Fibroblast of lung (primary cell): ENCODE measurements at regions not wholly inside any gene's neighbourhood (a gene's known extent, or its start where the extent isn't known, plus 50 kb on each side); places are given as distances from the start of the nearest gene placed in this dataset.
A peak's percentile ranks its signal among the peaks of the same experiment; 100 is the strongest.

ENCODE experiments used
- DNase-seq, 2 donors: peaks; one replicate each; pipeline versions ENCODE4 v3.0.0 to v3.0.0-alpha.2; 2010; ENCODE audit warnings: low read depth in 2 of 2
- H2AFZ ChIP-seq: 2 replicates; pipeline ENCODE4 v1.5.1; 2012; ENCODE audit warnings: low read length, control low read depth, inconsistent platforms
- H3K27ac ChIP-seq: 2 replicates; pipeline ENCODE4 v1.5.1; 2011; ENCODE audit warnings: low read length, control low read depth; ENCODE audit not compliant: insufficient read depth
- H3K27me3 ChIP-seq: 2 replicates; pipeline ENCODE4 v1.5.1; 2011; ENCODE audit warnings: mild to moderate bottlenecking, low read length; ENCODE audit not compliant: control insufficient read depth, insufficient read depth
- H3K36me3 ChIP-seq: 2 replicates; pipeline ENCODE4 v1.5.1; 2011; ENCODE audit warnings: low read length; ENCODE audit not compliant: control insufficient read depth, insufficient read depth
- H3K4me1 ChIP-seq: 2 replicates; pipeline ENCODE4 v1.5.1; 2011; ENCODE audit warnings: low read length; ENCODE audit not compliant: control insufficient read depth, insufficient read depth; ENCODE audit errors: extremely low read depth
- H3K4me2 ChIP-seq: 2 replicates; pipeline ENCODE4 v1.5.1; 2011; ENCODE audit warnings: low read length, control low read depth; ENCODE audit not compliant: insufficient read depth; ENCODE audit errors: extremely low read depth
- H3K4me3 ChIP-seq, 4 experiments: fragments of 200-600 bp in 1 of 4; sonication (generic) in 1 of 4; replicated peaks in 1 of 4; 2 replicates each; pipeline ENCODE4 v1.5.1; 2011 to 2016; ENCODE audit warnings: low read length in 4 of 4, low read depth in 3 of 4, mild to moderate bottlenecking in 3 of 4, control low read depth in 2 of 4, inconsistent platforms in 1 of 4, mixed read lengths in 1 of 4; ENCODE audit not compliant: insufficient read depth in 1 of 4; ENCODE audit errors: control extremely low read depth in 1 of 4
- H3K79me2 ChIP-seq: 2 replicates; pipeline ENCODE4 v1.5.1; 2012; ENCODE audit warnings: mild to moderate bottlenecking, low read length, inconsistent platforms; ENCODE audit not compliant: control insufficient read depth, insufficient read depth
- H3K9ac ChIP-seq: 2 replicates; pipeline ENCODE4 v1.5.1; 2011; ENCODE audit warnings: mild to moderate bottlenecking, low read length, control low read depth; ENCODE audit not compliant: insufficient read depth
- H3K9me3 ChIP-seq: 2 replicates; pipeline ENCODE4 v1.5.1; 2012; ENCODE audit warnings: low read depth, low read length; ENCODE audit not compliant: control insufficient read depth, insufficient read depth
- H4K20me1 ChIP-seq: 2 replicates; pipeline ENCODE4 v1.5.1; 2011; ENCODE audit warnings: low read length; ENCODE audit not compliant: control insufficient read depth, insufficient read depth; ENCODE audit errors: extremely low read depth
- EZH2 ChIP-seq: IDR thresholded peaks from 2 replicates; pipeline ENCODE4 v1.5.1; 2012; ENCODE audit warnings: low read length, control low read depth, mild to moderate bottlenecking; ENCODE audit errors: missing control alignments
- TF ChIP-seq, protein P1 (sequence below), 2 donors: IDR thresholded peaks in 1 of 2; conservative IDR thresholded peaks in 1 of 2; 1 replicate in 1 of 2; 2 replicates in 1 of 2; pipeline ENCODE4 v1.5.1; 2011 to 2012; ENCODE audit warnings: low read length in 2 of 2, control low read depth in 1 of 2, inconsistent platforms in 1 of 2, low read depth in 1 of 2, mild to moderate bottlenecking in 1 of 2

DNA sequence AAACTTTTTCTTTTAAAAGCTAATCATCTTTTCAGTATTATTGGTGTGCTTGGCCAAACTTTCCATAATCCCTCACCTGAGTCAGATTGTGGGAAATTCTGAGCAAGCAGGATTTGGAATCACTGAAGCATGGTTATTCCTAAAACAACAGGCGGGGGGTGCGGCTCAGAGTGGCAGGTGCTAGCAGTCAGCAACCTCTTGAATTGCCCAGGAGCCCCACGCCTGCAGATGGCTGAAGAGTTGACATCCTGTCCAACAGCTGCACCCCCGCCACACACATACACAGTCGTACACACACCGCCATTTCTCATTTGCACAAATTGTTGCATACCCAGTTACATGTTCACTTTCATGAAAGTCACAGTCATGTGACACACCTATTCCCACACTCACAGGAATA, 96.6 kb downstream of the LHX2 start:
- Histone ChIP-seq H3K4me2 (no peak overlapping the region), H3K4me1 (no peaks in the 10 kb centered on the region), H3K79me2 (no peaks in the 10 kb centered on the region), H3K4me3 (no peak overlapping the region), H3K9ac (no peak overlapping the region), H3K9me3 (no peaks in the 10 kb centered on the region), H3K36me3 (no peaks in the 10 kb centered on the region), H4K20me1 (no peaks in the 10 kb centered on the region), H3K27ac (no peak overlapping the region), H2AFZ (no peak overlapping the region), H3K27me3 (no peaks in the 10 kb centered on the region)
- no peak for DNase-seq
- no peak for TF ChIP-seq EZH2
- TF ChIP-seq, protein P1, sequence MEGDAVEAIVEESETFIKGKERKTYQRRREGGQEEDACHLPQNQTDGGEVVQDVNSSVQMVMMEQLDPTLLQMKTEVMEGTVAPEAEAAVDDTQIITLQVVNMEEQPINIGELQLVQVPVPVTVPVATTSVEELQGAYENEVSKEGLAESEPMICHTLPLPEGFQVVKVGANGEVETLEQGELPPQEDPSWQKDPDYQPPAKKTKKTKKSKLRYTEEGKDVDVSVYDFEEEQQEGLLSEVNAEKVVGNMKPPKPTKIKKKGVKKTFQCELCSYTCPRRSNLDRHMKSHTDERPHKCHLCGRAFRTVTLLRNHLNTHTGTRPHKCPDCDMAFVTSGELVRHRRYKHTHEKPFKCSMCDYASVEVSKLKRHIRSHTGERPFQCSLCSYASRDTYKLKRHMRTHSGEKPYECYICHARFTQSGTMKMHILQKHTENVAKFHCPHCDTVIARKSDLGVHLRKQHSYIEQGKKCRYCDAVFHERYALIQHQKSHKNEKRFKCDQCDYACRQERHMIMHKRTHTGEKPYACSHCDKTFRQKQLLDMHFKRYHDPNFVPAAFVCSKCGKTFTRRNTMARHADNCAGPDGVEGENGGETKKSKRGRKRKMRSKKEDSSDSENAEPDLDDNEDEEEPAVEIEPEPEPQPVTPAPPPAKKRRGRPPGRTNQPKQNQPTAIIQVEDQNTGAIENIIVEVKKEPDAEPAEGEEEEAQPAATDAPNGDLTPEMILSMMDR (conservative IDR thresholded peaks at IDR 0.05 in 1 of 2, IDR thresholded peaks at IDR 0.05 in 1 of 2; ENCODE audit: low read depth in 1 of 2, low read length in 2 of 2) = no peak

- Histone ChIP-seq H3K4me2 (no peak overlapping the region), H3K4me1 (no peaks in the 10 kb centered on the region), H3K79me2 (no peaks in the 10 kb centered on the region), H3K9me3 (no peaks in the 10 kb centered on the region), H2AFZ (no peak overlapping the region), H3K4me3 (no peak overlapping the region), H3K36me3 (no peaks in the 10 kb centered on the region), H3K27ac (no peak overlapping the region), H4K20me1 (no peaks in the 10 kb centered on the region), H3K27me3 (no peaks in the 10 kb centered on the region), H3K9ac (no peak overlapping the region)
- TF ChIP-seq, protein P1 (conservative IDR thresholded peaks at IDR 0.05 in 1 of 2, IDR thresholded peaks at IDR 0.05 in 1 of 2; ENCODE audit: low read depth in 1 of 2, low read length in 2 of 2) = no peak
- no peak for TF ChIP-seq EZH2
- peak; percentile 58 to 72 for DNase-seq
Measured at GRCh38 chr9:124110307-124110915, 98.8 kb downstream of the LHX2 start.

DNA sequence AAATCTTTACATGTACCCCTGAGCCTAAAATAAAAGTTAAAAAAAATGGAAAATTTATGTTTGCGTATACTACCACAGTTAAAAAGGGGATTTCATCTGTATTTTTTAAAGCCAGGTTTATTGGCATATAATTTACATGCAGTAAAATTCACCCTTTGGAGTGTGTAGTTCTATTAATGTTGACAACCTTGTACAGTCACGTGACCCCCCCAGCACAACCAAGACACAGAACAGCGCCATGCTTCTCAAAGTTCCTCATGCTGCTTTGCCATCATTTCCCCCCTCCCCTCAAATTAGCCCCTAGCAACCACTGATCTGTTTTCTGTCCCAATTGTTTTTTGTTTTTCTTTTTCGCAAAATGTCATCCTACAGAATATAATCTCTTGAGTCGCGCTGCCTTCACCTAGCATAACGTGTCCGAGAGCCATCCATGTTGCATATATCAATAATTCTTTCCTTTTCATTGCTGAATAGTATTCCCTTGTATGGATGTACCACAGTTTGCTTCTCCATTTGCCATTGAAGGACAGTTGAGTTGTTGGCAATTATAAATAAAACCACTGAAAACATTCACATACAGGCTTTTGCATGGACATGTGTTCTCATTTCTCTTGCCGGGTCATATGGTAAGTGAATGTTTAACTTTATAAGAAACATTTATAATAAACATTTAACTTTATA, 105.3 kb downstream of the LHX2 start:
- H2AFZ ChIP-seq = no peak overlapping the region
- H3K4me1 ChIP-seq = no peaks in the 10 kb centered on the region
- no peak overlapping the region for H3K27ac ChIP-seq
- no peak overlapping the region for H3K4me2 ChIP-seq
- no peaks in the 10 kb centered on the region for H3K9me3 ChIP-seq
- no peaks in the 10 kb centered on the region for H3K79me2 ChIP-seq
- TF ChIP-seq, protein P1 (conservative IDR thresholded peaks at IDR 0.05 in 1 of 2, IDR thresholded peaks at IDR 0.05 in 1 of 2; ENCODE audit: low read depth in 1 of 2, low read length in 2 of 2) = no peak
- TF ChIP-seq EZH2 = no peak
- H3K4me3 ChIP-seq = no peak overlapping the region
- no peak for DNase-seq
- H3K36me3 ChIP-seq = no peaks in the 10 kb centered on the region
- no peaks in the 10 kb centered on the region for H3K27me3 ChIP-seq
- no peak overlapping the region for H3K9ac ChIP-seq
- no peaks in the 10 kb centered on the region for H4K20me1 ChIP-seq
